NCI-H1105 (cell line): ENCODE measurements at regions not wholly inside any gene's neighbourhood (a gene's known extent, or its start where the extent isn't known, plus 50 kb on each side); places are given as distances from the start of the nearest gene placed in this dataset.
"Not testable (repeated sequence)": the region's sequence is repeated elsewhere in the genome, so short reads cannot be mapped to it uniquely, and the experiment has no call there.

ENCODE experiments used
- DNase-seq: peaks from one replicate; lab custom pipeline; 2025; lab: John Stamatoyannopoulos, UW

DNA sequence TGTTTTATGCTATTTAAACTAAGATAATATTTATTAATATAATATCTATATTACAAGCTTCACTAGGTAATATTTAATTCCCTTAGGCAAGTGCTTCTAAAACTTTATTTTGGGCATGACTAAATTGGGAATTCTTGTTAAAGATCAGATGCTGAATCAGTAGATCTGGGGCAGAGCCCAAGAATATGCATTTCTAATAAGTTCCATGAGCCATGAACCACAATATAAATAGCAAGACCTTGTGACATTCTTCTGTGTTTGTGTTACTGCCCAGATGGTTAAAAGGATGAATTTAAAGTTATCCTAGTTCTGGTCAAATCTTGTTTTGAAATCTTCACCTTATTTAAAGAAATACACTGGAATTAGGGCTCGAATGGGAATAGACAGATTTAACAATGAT is 258.4 kb upstream of the CACNA2D1 start:
- no peak for DNase-seq

DNA sequence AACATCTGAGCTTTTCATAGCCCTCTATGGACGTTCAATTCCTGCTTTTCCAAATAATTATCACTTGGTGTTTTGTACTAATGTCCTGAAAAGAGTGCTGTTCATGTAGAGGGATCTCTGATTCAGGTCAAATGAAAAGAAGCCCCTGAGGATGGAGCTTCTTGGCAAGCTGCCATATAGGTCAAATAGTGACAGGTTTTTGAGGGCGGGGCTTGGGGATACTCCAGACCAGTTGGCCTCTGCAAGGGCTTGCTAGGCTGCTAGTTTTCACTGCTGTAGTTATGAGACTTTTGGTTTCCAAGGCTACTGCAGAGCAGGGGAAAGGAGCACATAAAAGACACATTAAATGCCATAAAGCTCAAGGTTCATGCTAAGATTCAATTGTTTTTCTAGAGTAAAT is 257.2 kb upstream of the CACNA2D1 start:
- DNase-seq = peak; percentile 64

DNA sequence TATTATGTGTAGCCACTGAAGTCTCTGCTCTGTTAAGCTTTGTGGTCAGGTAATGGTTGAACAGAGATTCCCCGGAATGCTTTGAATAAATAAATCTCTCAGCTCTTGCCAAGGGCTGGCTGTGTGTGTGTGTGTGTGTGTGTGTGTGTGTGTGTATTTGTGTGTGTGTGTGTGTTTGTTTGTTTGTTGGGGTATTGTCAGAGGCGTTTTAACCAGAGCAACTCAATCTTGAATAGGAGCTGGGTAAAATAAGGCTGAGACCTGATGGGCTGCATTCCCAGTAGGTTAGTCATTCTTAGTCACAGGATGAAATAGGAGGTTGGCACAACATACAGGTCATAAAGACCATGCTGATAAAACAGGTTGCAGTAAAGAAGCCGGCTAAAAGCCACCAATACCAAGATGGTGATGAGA is 256.2 kb upstream of the CACNA2D1 start:
- DNase-seq = peak; percentile 23

DNA sequence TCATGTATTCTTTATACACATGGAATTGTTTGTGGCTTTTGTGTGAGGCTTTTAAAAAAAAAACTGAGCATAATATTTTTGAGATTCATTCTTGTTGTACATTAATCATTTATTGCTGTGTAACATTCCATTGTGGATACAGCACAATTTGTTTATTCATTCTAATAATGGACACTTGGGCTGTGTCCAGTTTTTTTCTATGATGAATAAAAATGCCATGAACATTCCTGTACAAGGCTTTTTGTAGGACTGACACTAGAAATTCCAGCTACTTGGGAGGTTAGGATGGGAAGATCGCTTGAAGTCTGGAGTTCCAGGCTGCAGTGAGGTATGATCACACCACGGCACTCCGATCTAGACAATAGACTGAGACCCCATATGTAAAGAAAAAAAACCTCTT is 254.3 kb upstream of the CACNA2D1 start:
- no peak for DNase-seq

DNA sequence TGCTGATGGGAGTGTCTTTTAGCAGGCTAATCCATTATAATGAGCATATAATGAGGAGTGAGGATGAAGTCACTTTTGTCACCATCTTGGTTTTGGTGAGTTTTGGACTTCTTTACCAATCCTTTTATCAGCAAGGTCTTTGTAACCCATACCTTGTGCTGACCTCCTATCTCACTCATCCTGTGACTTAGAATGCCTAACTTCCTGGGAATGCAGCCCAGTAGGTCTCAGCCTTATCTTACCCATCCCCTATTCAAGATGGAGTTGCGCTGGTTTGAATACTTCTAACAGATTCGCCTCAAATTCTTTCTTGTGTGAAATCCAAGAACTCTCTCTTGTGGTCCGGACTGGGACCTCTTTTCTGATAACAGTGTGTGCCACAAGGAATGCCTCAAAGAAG is 253.1 kb upstream of the CACNA2D1 start:
- no peak for DNase-seq

DNA sequence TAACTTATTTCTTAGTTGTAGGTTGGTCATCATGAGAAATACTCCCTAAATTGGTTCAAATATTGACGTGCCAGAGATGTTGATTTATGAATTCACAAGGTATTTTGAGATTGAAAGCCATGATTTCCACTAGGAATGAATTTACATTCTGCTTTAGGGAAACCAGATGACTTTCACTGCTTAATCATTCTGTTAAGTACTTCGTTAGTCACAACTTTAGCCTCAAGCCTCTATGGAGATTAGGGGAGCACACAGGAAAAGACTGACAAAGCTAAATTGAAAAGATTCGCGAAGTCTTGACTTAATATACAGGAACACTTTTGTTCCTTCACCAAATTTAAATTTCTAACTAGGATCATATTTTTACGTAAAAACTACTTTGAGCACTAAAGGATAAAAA is 250.4 kb upstream of the CACNA2D1 start:
- DNase-seq = no peak

DNA sequence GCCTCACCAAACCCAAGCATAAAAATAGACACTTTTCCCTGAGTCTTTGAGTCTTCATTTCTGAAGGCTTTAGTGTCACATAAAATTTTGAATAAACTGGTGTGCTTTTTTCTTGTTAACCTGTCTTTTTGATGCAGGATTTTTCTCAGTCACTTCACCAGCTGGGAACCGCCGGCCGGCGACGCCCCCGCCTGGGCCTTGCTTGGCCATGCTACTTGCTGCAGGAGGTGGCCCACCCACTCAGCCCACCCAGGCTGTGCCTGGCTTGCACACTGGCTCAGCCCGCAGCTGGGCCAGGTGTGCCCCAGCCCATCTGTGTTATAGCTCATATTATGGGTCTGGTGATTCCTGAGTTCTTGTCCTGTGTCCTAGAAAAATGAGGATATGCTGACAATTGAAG is 247.4 kb upstream of the CACNA2D1 start:
- DNase-seq = no peak

DNA sequence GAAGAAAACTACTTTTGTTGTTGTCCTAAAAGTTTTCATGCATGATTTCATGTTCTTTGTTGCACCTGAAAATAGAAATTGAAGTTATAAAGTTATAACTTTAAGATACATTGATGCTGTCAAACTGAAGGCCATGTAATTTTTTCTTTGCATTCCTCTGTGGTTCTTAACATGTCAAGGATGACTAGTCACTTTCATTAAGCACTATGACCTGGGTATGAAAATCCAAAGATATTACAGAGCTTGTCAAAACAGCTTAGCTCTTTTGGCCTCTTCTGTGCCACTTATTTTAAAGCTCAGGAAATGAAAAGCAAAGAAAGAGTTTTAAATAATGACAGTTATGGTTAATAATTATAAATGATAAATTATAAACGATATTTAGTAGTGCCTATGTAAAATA is 241.6 kb upstream of the CACNA2D1 start:
- no peak for DNase-seq

DNA sequence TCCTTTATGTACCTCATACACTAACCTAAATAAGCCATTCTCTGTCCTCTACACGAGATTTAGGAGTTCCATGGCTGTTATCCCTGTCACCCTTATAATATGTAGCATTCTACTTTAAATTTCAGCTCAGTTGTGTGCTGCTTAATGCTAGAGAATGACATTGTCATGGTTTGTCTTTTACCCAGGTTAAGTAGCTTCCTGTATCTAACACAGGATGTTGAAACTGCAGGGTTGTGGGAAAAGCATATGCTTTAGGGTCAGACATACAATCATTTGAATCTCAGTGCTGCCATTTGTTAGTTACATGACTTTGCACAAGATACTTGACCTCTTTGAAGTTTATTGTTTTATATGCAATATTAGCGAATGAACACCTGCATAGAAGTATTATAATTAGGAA is 235.1 kb upstream of the CACNA2D1 start:
- DNase-seq = no peak

DNA sequence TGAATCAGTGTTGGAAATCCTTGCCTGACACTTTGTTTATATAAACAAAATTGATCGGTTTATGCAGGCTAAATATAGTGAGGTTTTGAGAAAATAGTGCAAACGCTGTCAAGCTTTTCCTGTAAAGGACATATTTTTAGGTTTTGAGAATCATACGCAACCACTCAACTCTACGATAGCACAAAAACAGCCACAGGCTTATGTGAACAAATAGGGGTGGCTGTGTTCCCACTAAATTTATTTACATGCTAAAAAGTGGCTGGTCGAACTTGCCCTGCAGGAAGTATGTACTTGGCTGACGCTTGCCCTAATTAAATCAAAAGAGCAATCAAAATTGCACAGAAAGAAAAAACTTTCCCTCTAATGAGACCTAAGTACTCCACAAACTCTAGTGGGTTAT is 234.7 kb upstream of the CACNA2D1 start:
- no peak for DNase-seq

DNA sequence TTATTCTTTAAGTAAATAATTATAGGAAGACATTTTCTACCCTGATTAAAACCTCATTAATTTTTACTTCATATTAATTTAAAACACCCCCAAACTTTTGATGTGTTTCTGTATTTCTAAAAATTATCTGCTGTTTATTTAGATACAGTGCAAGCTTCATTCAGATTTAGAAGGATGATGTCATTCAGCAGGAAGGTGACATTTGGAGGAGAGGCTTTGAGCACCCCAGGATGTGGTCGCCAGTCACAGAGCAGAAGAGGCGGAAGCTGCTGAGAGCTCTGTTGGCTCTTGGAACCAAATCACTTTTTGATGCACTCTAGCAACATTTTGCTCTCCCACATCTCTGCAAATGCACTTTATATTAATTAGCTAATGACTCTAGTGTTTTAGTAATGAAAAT is 233.9 kb upstream of the CACNA2D1 start:
- no peak for DNase-seq

DNA sequence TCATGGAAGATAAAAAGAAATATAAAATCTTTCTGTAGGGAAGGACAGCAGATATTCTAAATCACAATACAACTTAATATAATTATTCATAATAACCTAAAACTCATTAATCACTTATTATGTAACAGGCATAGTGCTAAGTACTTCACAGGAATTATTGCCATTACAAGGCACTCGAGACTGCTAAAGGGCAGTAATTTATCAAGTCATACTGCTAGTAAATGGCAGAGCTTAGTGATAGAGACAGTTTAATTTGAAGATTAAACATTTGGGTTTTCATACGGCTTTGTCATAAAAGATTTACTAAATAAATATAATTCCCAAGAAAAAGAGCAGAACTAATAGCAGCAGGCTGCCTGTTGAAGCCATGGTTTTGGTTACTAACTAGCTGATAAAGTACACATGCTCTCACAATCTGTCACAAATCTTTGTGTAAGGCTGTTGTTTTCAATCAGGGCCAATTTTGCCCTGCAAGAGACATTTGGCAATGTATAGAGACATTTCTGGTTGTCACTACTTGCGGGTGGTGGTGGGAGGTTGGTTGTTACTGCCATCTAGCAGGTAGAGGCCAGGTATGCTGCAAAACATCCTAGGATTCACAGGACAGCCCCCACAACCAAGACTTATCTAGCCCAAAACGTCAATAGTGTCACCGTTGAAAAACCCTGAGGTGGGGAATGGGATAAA is 233.3 kb upstream of the CACNA2D1 start:
- peak; percentile 46 for DNase-seq

DNA sequence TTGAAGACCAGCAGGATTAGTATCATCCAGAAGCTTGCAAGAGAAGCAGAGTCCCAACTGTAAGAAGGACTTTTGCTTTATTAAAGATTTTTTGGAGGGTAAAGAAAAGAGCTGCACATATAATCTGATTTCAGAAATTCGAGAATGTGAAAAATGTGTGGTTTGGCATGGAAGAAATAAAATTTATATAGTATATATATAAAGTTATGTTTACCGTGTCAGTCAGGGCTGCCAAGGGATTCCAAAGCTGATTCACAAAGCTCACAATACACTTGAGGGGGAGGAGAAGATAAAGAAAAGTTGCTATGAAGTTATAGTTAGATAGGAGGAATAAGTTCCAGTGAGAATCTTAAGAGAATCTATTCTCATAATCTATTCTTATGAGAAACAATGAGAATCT is 231.8 kb upstream of the CACNA2D1 start:
- DNase-seq = no peak

DNA sequence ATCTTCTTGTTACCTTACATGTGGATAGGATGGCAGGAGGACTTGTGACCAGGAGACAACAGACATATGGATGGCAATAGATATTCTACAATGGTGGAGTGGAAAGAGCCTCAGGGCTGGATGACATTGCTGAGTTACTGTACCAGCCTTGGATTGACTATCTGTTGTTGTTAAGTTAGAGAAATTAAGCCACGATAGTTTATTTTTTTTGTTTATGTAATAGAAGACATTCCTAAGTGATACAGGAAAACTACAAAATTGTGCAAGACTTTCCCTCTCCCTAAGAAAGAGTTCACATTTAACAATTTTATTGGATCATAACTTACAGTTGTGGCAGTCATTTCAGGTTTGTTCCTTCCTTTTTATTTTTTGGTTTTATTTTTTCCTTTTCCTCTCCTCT is 230.7 kb upstream of the CACNA2D1 start:
- no peak for DNase-seq

DNA sequence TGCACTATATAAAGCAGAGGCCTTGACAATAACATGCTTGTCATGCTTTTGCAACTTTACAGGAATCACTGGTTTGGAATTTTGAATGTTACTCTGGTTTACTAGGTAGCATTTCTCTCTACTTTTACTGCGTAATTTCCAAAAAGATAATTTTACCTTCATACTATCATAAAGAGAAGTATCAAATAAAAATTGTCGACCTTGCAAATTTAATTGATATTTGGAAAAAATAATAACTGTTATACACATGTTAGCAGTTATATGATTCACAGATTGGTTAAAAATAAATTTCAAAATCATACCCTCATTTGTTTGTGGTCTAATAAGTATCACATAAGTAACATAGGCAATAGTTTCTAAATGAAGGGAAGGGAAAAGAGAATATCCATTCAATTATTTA is 228.5 kb upstream of the CACNA2D1 start:
- no peak for DNase-seq

DNA sequence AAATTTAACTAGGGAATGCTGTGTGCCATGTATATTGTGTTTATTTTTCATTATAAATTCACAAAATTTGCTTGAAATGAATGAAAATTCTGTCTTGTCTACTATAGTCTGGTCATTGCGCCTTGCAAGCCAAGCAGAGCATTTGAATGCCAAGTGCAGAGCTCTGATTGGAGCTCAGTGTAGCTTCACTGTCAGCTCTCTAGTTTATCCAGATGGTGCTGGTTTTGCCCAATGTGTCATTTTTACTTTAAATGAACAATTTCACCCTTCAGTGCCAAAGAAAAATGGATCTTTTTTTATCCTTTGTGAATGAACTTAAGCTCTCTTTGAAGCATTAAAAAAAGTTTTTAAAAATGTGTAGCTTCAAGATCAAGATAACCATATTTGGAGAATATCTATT is 225.6 kb upstream of the CACNA2D1 start:
- no peak for DNase-seq

DNA sequence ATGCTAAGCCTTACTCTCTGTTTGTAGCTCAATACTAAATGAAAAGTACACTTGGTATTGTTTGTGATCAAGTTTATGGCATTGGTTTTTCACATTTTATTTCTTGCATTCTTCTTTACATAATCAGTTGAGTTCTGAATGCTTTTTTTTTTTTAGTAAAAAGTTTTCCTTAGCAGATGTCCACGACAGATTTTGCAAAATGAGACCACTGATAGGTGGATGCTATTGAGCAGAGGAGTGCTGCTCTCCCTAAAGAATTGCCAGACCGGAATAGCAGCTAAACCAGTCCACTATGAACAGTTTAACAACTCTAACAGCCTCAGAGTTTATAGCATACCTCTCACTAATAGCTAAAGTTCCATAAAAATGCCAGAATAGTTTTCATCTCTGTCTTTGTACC is 225.1 kb upstream of the CACNA2D1 start:
- no peak for DNase-seq

DNA sequence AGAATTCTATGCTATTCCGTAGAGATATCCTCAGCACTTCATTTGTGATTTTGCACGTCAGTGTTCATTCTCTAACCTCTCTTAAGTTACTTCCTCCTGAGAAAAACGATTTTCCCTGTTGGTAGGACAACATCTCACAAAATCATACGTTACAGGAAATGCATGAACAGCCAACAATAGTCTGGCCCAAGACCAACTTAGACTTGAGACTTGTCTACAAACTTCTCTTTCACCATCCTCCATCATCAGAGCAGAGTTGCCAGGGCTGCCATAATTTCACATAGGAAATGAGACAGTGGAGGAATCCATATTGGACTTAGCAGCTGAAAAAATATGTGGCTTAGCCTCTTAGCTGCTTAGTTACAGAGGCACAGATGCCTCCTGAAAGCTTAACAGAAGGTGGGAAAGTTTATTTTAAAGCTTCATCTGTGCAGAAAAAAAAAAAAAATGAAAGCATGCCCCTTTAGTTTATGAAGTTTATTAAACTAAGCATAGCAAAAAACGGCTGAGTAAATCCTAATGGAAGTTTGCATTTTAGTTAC is 222.5 kb upstream of the CACNA2D1 start:
- no peak for DNase-seq

DNA sequence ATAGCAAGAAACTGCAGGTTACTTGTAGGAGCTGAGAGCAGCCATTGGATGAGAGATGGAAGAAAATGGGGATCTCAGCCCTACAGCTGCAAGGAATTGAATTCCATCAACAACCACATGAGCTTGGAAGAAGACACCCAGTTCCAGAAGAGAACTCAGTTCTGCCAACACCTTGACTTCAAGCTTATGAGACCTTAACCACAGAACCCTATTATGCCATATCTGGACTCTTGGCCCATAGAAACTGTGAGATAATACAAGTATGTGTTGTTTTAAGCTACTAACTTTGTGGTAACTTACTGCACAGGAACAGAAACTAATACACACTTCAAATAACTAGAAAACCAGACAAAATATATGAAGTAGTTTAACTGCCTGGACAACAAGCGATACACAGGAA is 212.4 kb upstream of the CACNA2D1 start:
- no peak for DNase-seq

DNA sequence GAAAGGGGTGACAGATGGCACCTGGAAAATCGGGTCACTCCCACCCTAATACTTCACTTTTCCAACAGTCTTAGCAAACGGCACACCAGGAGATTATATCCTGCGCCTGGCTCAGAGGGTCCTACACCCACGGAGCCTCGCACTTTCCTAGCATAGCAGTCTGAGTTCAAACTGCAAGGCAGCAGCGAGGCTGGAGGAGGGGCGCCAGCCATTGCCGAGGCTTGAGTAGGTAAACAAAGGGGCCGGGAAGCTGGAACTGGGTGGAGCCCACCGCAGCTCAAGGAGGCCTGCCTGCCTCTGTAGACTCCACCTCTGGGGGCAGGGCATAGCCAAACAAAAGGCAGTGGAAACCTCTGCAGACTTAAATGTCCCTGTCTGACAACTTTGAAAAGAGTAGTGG is 206.5 kb upstream of the CACNA2D1 start:
- not testable (repeated sequence) for DNase-seq

DNA sequence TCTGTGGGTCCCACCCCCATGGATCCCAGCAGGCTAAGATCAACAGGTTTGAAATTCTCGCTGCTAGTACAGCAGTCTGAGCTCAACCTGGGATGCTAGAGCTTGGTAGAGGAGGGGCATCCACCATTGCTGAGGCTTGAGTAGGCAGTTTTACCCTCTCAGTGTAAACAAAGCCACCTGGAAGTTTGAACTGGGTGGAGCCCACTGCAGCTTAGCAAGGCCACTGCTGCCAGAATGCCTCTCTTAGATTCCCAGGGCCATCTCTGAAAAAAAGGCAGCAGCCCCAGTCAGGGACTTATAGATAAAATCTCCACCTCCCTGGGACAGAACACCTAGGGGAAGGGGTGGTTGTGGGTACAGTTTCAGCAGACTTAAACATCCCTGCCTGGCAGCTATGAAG is 190.0 kb upstream of the CACNA2D1 start:
- DNase-seq = peak; percentile 25

DNA sequence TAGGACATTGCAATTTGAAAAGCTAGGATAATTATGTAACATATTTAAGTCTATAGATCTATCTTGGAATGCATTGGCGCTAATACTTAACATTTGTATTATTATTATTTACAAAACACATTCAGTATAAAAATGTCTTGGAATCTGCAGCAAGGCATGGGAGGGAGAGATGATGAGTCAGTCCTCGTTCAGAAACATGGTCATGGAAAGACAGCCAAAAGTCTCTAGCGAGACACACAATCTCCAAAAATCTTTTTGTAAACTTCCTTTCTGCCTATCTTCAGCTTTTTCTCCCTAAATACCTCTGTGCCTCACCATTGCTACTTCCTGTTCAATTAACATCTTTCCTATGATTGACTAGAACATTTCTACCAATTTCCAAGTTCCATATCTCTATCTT is 188.4 kb upstream of the CACNA2D1 start:
- DNase-seq = no peak

DNA sequence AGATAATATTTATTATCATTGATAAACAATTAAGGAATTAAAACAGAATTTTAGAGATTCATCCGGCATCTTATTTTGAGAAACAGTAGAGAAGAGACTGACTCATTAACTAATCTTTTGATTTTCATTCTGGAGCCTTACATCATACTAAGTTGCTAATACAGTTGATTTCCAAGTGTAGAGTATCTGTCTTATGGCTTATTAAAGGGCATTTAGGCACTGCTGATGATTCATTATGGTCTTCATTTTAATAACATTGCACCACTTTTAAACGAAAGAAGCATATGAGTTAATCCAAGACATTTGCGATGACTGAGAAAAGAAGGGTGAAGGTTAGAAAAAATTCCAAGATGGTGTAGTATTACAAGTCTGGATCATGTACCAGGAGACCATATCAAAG is 186.0 kb upstream of the CACNA2D1 start:
- DNase-seq = no peak

DNA sequence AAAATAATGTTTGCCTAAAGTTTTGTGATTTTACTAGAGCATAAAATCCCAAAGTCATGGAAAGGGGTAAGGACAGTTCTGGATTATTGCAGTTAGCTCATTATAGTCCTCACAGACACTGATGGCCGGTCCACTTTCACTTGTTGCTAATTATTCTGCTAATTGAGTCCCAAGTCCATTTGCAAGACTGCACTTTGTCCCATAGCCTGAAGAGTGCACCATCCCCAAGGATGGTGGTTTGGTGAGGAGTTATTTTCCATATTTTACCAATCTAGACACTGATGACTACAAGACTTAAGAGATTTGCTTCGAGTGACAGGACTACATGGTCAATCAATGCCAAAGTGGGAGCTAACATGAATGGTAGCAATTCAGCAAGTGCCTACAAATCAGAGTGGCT is 181.8 kb upstream of the CACNA2D1 start:
- DNase-seq = no peak
